ENCODE measurements at regions not wholly inside any gene's neighbourhood (a gene's known extent, or its start where the extent isn't known, plus 50 kb on each side); places are given as distances from the start of the nearest gene placed in this dataset.
A peak's percentile ranks its signal among the peaks of the same experiment; 100 is the strongest.

GRCh38 chr14:76925097-76925441, 98.9 kb downstream of the LRRC74A start:
- Histone ChIP-seq H3K27me3 (replicated peaks; ENCODE audit: insufficient read depth, low read depth, low read length, poor library complexity) (no peaks in the 10 kb centered on the region), H3K4me3 (ENCODE audit: low read depth, low read length, poor library complexity, severe bottlenecking) (no peak overlapping the region), H3K36me3 (ENCODE audit: insufficient read depth, low read length, poor library complexity, severe bottlenecking) (no peaks in the 10 kb centered on the region), H3K9me3 (ENCODE audit: low read depth, low read length, poor library complexity, severe bottlenecking) (no peaks in the 10 kb centered on the region), H3K27ac (ENCODE audit: low read depth, low read length, poor library complexity, severe bottlenecking) (peak overlapping the region; percentile 40), H3K4me1 (ENCODE audit: insufficient read depth, low read length, poor library complexity, severe bottlenecking) (peaks cover 66% of the 10 kb centered on the region)
- no peak for TF ChIP-seq EZH2 (IDR thresholded peaks at IDR 0.05; ENCODE audit: borderline replicate concordance, low read depth, low read length, poor library complexity, severe bottlenecking)
- no peak for DNase-seq (ENCODE audit: low spot score)
- CTCF ChIA-PET: interaction anchor here (0.6 kb wide), 2 partner anchors 9 to 1044 kb away, joined by 5 to 7 read pairs; no protein-coding TSS in a partner anchor
- intact Hi-C loops (cut with micrococcal nuclease; ENCODE audit: unreplicated experiment): no loop called here
- POLR2A ChIA-PET (ENCODE audit: low non-redundant PET): no interaction called here
- BruUV-seq (replicated peaks): no TSS peak

- ChIA-PET POLR2A (ENCODE audit: low non-redundant PET) (no interaction called here), CTCF (interaction anchor here (0.6 kb wide), 2 partner anchors 10 to 1043 kb away, joined by 5 to 7 read pairs; no protein-coding TSS in a partner anchor)
- H3K9me3 ChIP-seq (ENCODE audit: low read depth, low read length, poor library complexity, severe bottlenecking): no peaks in the 10 kb centered on the region
- H3K36me3 ChIP-seq (ENCODE audit: insufficient read depth, low read length, poor library complexity, severe bottlenecking): no peaks in the 10 kb centered on the region
- H3K27me3 ChIP-seq (replicated peaks; ENCODE audit: insufficient read depth, low read depth, low read length, poor library complexity): no peaks in the 10 kb centered on the region
- H3K4me3 ChIP-seq (ENCODE audit: low read depth, low read length, poor library complexity, severe bottlenecking): no peak overlapping the region
- TF ChIP-seq EZH2 (IDR thresholded peaks at IDR 0.05; ENCODE audit: borderline replicate concordance, low read depth, low read length, poor library complexity, severe bottlenecking) (no peak), CTCF (conservative IDR thresholded peaks at IDR 0.05; ENCODE audit: low read depth, low read length) (no peak)
- intact Hi-C loops (cut with micrococcal nuclease; ENCODE audit: unreplicated experiment): no loop called here
- peaks cover 66% of the 10 kb centered on the region for H3K4me1 ChIP-seq (ENCODE audit: insufficient read depth, low read length, poor library complexity, severe bottlenecking)
- peak overlapping the region; percentile 59 for H3K27ac ChIP-seq (ENCODE audit: low read depth, low read length, poor library complexity, severe bottlenecking)
- DNase-seq (ENCODE audit: low spot score): peak; percentile 66
- no TSS peak for BruUV-seq (replicated peaks)
These were observed 98.3 kb downstream of the LRRC74A start for GRCh38 chr14:76924371-76925096.

GRCh38 chr14:76923431-76924370, 97.5 kb downstream of the LRRC74A start:
- Histone ChIP-seq H3K27me3 (replicated peaks; ENCODE audit: insufficient read depth, low read depth, low read length, poor library complexity) (no peaks in the 10 kb centered on the region), H3K4me3 (ENCODE audit: low read depth, low read length, poor library complexity, severe bottlenecking) (no peak overlapping the region), H3K4me1 (ENCODE audit: insufficient read depth, low read length, poor library complexity, severe bottlenecking) (peaks cover 75% of the 10 kb centered on the region), H3K27ac (ENCODE audit: low read depth, low read length, poor library complexity, severe bottlenecking) (peak overlapping the region; percentile 99), H3K9me3 (ENCODE audit: low read depth, low read length, poor library complexity, severe bottlenecking) (no peaks in the 10 kb centered on the region), H3K36me3 (ENCODE audit: insufficient read depth, low read length, poor library complexity, severe bottlenecking) (no peaks in the 10 kb centered on the region)
- no TSS peak for BruUV-seq (replicated peaks)
- no peak for DNase-seq (ENCODE audit: low spot score)
- TF ChIP-seq CTCF (conservative IDR thresholded peaks at IDR 0.05; ENCODE audit: low read depth, low read length): no peak
- TF ChIP-seq EZH2 (IDR thresholded peaks at IDR 0.05; ENCODE audit: borderline replicate concordance, low read depth, low read length, poor library complexity, severe bottlenecking): no peak
- intact Hi-C loops (cut with micrococcal nuclease; ENCODE audit: unreplicated experiment): no loop called here
- ChIA-PET CTCF (no interaction called here), POLR2A (ENCODE audit: low non-redundant PET) (no interaction called here)

Data from A673 (cell line).